Tibial nerve (tissue), 3 donors: ENCODE measurements at regions not wholly inside any gene's neighbourhood (a gene's known extent, or its start where the extent isn't known, plus 50 kb on each side); places are given as distances from the start of the nearest gene placed in this dataset.

Source experiments
- POLR2A ChIP-seq, 2 donors: fragments of 450-650 bp; IDR thresholded peaks; one replicate each; pipeline ENCODE4 v1.6.1; 2017; ENCODE audit warnings: antibody characterized with exemption in 2 of 2, mild to moderate bottlenecking in 2 of 2, moderate library complexity in 2 of 2
- TF ChIP-seq, protein P1 (sequence below), 5 experiments: fragments of 200-600 bp in 3 of 5; fragments of 450-650 bp in 2 of 5; sonication (generic) in 3 of 5; IDR thresholded peaks; one replicate each; pipeline ENCODE4 v1.5.1; 2016 to 2019; ENCODE audit warnings: antibody characterized with exemption in 5 of 5, mild to moderate bottlenecking in 3 of 5, moderate library complexity in 2 of 5

DNA sequence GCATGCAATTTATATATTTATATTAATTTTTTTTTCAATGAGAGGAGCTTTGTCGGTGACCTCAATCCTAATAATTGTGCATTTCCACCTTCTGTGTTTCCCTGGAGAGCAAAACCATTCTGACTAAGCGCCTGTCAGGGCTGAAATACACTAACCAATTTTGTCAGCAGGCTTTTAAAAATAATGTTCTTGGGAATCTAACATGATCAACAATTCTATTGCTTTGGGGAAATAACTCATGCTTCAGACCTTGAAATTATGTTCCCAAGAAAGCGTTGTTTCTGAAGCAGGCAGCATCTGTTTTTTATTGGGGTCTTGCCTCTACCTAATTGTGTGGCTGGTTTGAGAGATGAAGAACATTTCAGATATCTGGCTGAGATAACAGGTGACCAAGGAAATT, 129.1 kb upstream of the ALKAL2 start:
- TF ChIP-seq, protein P1, sequence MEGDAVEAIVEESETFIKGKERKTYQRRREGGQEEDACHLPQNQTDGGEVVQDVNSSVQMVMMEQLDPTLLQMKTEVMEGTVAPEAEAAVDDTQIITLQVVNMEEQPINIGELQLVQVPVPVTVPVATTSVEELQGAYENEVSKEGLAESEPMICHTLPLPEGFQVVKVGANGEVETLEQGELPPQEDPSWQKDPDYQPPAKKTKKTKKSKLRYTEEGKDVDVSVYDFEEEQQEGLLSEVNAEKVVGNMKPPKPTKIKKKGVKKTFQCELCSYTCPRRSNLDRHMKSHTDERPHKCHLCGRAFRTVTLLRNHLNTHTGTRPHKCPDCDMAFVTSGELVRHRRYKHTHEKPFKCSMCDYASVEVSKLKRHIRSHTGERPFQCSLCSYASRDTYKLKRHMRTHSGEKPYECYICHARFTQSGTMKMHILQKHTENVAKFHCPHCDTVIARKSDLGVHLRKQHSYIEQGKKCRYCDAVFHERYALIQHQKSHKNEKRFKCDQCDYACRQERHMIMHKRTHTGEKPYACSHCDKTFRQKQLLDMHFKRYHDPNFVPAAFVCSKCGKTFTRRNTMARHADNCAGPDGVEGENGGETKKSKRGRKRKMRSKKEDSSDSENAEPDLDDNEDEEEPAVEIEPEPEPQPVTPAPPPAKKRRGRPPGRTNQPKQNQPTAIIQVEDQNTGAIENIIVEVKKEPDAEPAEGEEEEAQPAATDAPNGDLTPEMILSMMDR (IDR thresholded peaks at IDR 0.05): no peak
- TF ChIP-seq POLR2A (IDR thresholded peaks at IDR 0.05): no peak
